ENCODE measurements at regions not wholly inside any gene's neighbourhood (a gene's known extent, or its start where the extent isn't known, plus 50 kb on each side); places are given as distances from the start of the nearest gene placed in this dataset.

DNA sequence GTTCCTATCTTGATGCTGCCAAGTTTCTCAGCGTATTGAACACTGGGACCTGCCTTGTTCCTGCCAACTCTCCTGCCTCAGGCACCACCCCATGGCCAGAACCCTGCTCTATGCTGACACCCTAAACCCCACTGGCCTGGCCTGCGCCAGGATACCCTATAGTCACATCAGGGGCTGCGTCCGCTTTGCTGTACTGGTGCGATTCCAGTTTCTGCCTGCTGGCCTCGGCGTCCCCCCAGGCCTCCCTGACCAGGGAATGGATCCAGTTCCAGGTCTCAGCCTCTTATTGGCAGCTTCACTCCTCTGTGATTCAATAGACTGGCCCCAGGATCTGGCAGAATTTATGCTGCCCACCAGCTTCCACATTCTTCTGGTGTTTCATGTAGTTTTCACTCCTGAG is 55.0 kb downstream of the GPR6 start:
- ATAC-seq (ENCODE audit: insufficient read depth, low FRiP score) (no peak), DNase-seq (no peak)
- 93 to 95% methylated on average over 7 of the region's 7 CpGs for WGBS, 2 donors
- H3K9me3 ChIP-seq (ENCODE audit: control insufficient read depth in 4 of 4, insufficient read depth in 3 of 4, low read length in 3 of 4), result no peaks in the 10 kb centered on the region
- no peak overlapping the region for H3K27ac ChIP-seq (ENCODE audit: low read depth in 1 of 2, low read length in 1 of 2)
- TF ChIP-seq, protein P1, sequence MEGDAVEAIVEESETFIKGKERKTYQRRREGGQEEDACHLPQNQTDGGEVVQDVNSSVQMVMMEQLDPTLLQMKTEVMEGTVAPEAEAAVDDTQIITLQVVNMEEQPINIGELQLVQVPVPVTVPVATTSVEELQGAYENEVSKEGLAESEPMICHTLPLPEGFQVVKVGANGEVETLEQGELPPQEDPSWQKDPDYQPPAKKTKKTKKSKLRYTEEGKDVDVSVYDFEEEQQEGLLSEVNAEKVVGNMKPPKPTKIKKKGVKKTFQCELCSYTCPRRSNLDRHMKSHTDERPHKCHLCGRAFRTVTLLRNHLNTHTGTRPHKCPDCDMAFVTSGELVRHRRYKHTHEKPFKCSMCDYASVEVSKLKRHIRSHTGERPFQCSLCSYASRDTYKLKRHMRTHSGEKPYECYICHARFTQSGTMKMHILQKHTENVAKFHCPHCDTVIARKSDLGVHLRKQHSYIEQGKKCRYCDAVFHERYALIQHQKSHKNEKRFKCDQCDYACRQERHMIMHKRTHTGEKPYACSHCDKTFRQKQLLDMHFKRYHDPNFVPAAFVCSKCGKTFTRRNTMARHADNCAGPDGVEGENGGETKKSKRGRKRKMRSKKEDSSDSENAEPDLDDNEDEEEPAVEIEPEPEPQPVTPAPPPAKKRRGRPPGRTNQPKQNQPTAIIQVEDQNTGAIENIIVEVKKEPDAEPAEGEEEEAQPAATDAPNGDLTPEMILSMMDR (IDR thresholded peaks at IDR 0.05; ENCODE audit: control extremely low read depth, extremely low read depth), result no peak
- no peaks in the 10 kb centered on the region for H3K27me3 ChIP-seq (ENCODE audit: control insufficient read depth in 3 of 3, insufficient read depth in 3 of 3, low read length in 2 of 3)
- no peak overlapping the region for H3K9ac ChIP-seq (ENCODE audit: insufficient read depth in 1 of 2, low read length in 2 of 2)
- no peak overlapping the region for H3K4me3 ChIP-seq
- H3K4me1 ChIP-seq (ENCODE audit: control insufficient read depth in 5 of 5, insufficient read depth in 5 of 5, low read length in 5 of 5), result no peaks in the 10 kb centered on the region
- no peaks in the 10 kb centered on the region for H3K36me3 ChIP-seq (ENCODE audit: control insufficient read depth in 4 of 4, insufficient read depth in 4 of 4, low read length in 4 of 4)

GRCh38 chr6:110033749-110034666 is 55.9 kb downstream of the GPR6 start:
- Histone ChIP-seq H3K4me3 (no peak overlapping the region), H3K27ac (ENCODE audit: low read depth in 1 of 2, low read length in 1 of 2) (no peak overlapping the region), H3K4me1 (ENCODE audit: control insufficient read depth in 5 of 5, insufficient read depth in 5 of 5, low read length in 5 of 5) (no peaks in the 10 kb centered on the region), H3K9me3 (ENCODE audit: control insufficient read depth in 4 of 4, insufficient read depth in 3 of 4, low read length in 3 of 4) (no peaks in the 10 kb centered on the region), H3K9ac (ENCODE audit: insufficient read depth in 1 of 2, low read length in 2 of 2) (no peak overlapping the region), H3K27me3 (ENCODE audit: control insufficient read depth in 3 of 3, insufficient read depth in 3 of 3, low read length in 2 of 3) (no peaks in the 10 kb centered on the region), H3K36me3 (ENCODE audit: control insufficient read depth in 4 of 4, insufficient read depth in 4 of 4, low read length in 4 of 4) (no peaks in the 10 kb centered on the region)
- ATAC-seq (ENCODE audit: insufficient read depth, low FRiP score) (no peak), DNase-seq (no peak)
- 77 to 88% methylated on average over 10 of the region's 10 CpGs for WGBS, 2 donors
- TF ChIP-seq, protein P1 (IDR thresholded peaks at IDR 0.05; ENCODE audit: control extremely low read depth, extremely low read depth), result no peak

DNA sequence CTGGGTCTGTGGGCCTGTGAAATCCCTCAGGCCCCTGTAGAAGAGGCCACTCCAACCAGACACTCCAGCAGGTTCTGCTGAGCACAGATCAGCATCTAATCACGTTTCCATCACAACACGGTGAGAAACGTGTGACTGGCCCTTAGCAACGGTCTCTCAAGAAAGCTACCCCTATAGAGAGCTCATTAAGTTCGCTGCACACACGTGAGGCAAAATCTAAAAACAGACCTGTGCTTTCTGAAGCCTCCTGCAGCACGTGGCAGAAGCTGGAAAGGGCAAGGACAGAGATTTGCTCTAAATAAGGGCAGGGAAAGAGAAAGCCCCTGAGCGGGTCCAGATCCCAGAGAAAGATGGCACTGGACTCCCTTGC is 56.5 kb downstream of the GPR6 start:
- H3K9me3 ChIP-seq (ENCODE audit: control insufficient read depth in 4 of 4, insufficient read depth in 3 of 4, low read length in 3 of 4), result no peaks in the 10 kb centered on the region
- ATAC-seq (ENCODE audit: insufficient read depth, low FRiP score) (no peak), DNase-seq (no peak)
- TF ChIP-seq, protein P1 (IDR thresholded peaks at IDR 0.05; ENCODE audit: control extremely low read depth, extremely low read depth), result no peak
- H3K36me3 ChIP-seq (ENCODE audit: control insufficient read depth in 4 of 4, insufficient read depth in 4 of 4, low read length in 4 of 4), result no peaks in the 10 kb centered on the region
- no peak overlapping the region for H3K4me3 ChIP-seq
- no peak overlapping the region for H3K9ac ChIP-seq (ENCODE audit: insufficient read depth in 1 of 2, low read length in 2 of 2)
- H3K4me1 ChIP-seq (ENCODE audit: control insufficient read depth in 5 of 5, insufficient read depth in 5 of 5, low read length in 5 of 5), result no peaks in the 10 kb centered on the region
- H3K27me3 ChIP-seq (ENCODE audit: control insufficient read depth in 3 of 3, insufficient read depth in 3 of 3, low read length in 2 of 3), result no peaks in the 10 kb centered on the region
- no peak overlapping the region for H3K27ac ChIP-seq (ENCODE audit: low read depth in 1 of 2, low read length in 1 of 2)
- WGBS, 2 donors, result 74 to 85% methylated on average over 8 of the region's 8 CpGs
